ENCODE measurements at regions not wholly inside any gene's neighbourhood (a gene's known extent, or its start where the extent isn't known, plus 50 kb on each side); places are given as distances from the start of the nearest gene placed in this dataset.

DNA sequence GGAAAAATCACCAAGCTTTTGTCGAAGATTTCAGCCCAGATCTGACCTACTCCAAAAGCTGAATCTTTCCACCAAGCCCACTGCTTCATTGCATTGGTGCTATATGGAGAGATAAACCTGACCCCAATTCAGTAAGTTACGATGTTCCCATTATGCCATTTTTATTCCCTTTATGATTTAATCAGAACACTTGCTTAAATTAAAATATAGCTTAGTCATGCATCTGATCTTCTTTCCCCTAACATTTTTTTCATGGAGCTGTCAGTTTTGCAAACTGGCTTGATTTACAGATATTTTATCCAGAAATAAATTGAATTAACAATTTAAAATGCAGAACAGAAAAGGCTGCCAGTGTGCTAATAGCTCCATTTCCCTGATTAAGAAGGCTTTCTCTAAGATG, 503.5 kb upstream of the C1orf87 start:
- ChIA-PET CTCF (interaction anchor here (1.9 kb wide), 1 partner anchor 188 kb away, joined by 4 read pairs; no protein-coding TSS in a partner anchor), POLR2A (interaction anchor here (0.6 kb wide), 1 partner anchor 272 kb away, joined by 5 read pairs; no protein-coding TSS in a partner anchor)
- Mint-ChIP-seq H3K27ac (no peak overlapping the region), H3K4me1 (peaks cover 22% of the 10 kb centered on the region), H3K4me3 (no peak overlapping the region), H3K27me3 (ENCODE audit: low read depth) (no peaks in the 10 kb centered on the region), H3K9me3 (peaks cover 5% of the 10 kb centered on the region; the same call in 1 of the 2 replicates), H3K36me3 (no peaks in the 10 kb centered on the region)
- no peak for DNase-seq (ENCODE audit: low spot score)
- TF ChIP-seq, protein P1, sequence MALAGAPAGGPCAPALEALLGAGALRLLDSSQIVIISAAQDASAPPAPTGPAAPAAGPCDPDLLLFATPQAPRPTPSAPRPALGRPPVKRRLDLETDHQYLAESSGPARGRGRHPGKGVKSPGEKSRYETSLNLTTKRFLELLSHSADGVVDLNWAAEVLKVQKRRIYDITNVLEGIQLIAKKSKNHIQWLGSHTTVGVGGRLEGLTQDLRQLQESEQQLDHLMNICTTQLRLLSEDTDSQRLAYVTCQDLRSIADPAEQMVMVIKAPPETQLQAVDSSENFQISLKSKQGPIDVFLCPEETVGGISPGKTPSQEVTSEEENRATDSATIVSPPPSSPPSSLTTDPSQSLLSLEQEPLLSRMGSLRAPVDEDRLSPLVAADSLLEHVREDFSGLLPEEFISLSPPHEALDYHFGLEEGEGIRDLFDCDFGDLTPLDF (CRISPR knock-in tag; IDR thresholded peaks at IDR 0.05) = no peak
- TF ChIP-seq ATF1 (CRISPR knock-in tag; IDR thresholded peaks at IDR 0.05) (no peak), NR2C2 (CRISPR knock-in tag; IDR thresholded peaks at IDR 0.05) (no peak), ZNF138 (CRISPR knock-in tag; conservative IDR thresholded peaks at IDR 0.05) (no peak), FOXK1 (CRISPR knock-in tag; IDR thresholded peaks at IDR 0.05) (no peak), MYBL2 (CRISPR knock-in tag; IDR thresholded peaks at IDR 0.05) (no peak), NFE2L1 (CRISPR knock-in tag; IDR thresholded peaks at IDR 0.05) (no peak), MXD4 (CRISPR knock-in tag; IDR thresholded peaks at IDR 0.05; ENCODE audit: borderline replicate concordance) (no peak), TCF7 (CRISPR knock-in tag; IDR thresholded peaks at IDR 0.05; ENCODE audit: low read depth) (no peak), ZNF263 (CRISPR knock-in tag; IDR thresholded peaks at IDR 0.05; ENCODE audit: low read depth) (no peak), TEAD1 (CRISPR knock-in tag; IDR thresholded peaks at IDR 0.05) (no peak)
- TF ChIP-seq, protein P2, sequence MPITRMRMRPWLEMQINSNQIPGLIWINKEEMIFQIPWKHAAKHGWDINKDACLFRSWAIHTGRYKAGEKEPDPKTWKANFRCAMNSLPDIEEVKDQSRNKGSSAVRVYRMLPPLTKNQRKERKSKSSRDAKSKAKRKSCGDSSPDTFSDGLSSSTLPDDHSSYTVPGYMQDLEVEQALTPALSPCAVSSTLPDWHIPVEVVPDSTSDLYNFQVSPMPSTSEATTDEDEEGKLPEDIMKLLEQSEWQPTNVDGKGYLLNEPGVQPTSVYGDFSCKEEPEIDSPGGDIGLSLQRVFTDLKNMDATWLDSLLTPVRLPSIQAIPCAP (CRISPR knock-in tag; IDR thresholded peaks at IDR 0.05) = no peak
- TF ChIP-seq, protein P3, sequence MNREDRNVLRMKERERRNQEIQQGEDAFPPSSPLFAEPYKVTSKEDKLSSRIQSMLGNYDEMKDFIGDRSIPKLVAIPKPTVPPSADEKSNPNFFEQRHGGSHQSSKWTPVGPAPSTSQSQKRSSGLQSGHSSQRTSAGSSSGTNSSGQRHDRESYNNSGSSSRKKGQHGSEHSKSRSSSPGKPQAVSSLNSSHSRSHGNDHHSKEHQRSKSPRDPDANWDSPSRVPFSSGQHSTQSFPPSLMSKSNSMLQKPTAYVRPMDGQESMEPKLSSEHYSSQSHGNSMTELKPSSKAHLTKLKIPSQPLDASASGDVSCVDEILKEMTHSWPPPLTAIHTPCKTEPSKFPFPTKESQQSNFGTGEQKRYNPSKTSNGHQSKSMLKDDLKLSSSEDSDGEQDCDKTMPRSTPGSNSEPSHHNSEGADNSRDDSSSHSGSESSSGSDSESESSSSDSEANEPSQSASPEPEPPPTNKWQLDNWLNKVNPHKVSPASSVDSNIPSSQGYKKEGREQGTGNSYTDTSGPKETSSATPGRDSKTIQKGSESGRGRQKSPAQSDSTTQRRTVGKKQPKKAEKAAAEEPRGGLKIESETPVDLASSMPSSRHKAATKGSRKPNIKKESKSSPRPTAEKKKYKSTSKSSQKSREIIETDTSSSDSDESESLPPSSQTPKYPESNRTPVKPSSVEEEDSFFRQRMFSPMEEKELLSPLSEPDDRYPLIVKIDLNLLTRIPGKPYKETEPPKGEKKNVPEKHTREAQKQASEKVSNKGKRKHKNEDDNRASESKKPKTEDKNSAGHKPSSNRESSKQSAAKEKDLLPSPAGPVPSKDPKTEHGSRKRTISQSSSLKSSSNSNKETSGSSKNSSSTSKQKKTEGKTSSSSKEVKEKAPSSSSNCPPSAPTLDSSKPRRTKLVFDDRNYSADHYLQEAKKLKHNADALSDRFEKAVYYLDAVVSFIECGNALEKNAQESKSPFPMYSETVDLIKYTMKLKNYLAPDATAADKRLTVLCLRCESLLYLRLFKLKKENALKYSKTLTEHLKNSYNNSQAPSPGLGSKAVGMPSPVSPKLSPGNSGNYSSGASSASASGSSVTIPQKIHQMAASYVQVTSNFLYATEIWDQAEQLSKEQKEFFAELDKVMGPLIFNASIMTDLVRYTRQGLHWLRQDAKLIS (CRISPR knock-in tag; IDR thresholded peaks at IDR 0.05; ENCODE audit: borderline replicate concordance) = no peak
- TF ChIP-seq, protein P4, sequence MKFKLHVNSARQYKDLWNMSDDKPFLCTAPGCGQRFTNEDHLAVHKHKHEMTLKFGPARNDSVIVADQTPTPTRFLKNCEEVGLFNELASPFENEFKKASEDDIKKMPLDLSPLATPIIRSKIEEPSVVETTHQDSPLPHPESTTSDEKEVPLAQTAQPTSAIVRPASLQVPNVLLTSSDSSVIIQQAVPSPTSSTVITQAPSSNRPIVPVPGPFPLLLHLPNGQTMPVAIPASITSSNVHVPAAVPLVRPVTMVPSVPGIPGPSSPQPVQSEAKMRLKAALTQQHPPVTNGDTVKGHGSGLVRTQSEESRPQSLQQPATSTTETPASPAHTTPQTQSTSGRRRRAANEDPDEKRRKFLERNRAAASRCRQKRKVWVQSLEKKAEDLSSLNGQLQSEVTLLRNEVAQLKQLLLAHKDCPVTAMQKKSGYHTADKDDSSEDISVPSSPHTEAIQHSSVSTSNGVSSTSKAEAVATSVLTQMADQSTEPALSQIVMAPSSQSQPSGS (CRISPR knock-in tag; IDR thresholded peaks at IDR 0.05; ENCODE audit: borderline replicate concordance, low read depth) = no peak
- TF ChIP-seq, protein P5, sequence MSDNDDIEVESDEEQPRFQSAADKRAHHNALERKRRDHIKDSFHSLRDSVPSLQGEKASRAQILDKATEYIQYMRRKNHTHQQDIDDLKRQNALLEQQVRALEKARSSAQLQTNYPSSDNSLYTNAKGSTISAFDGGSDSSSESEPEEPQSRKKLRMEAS (CRISPR knock-in tag; IDR thresholded peaks at IDR 0.05) = no peak
- TF ChIP-seq, protein P6, sequence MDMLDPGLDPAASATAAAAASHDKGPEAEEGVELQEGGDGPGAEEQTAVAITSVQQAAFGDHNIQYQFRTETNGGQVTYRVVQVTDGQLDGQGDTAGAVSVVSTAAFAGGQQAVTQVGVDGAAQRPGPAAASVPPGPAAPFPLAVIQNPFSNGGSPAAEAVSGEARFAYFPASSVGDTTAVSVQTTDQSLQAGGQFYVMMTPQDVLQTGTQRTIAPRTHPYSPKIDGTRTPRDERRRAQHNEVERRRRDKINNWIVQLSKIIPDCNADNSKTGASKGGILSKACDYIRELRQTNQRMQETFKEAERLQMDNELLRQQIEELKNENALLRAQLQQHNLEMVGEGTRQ (CRISPR knock-in tag; IDR thresholded peaks at IDR 0.05) = no peak
- TF ChIP-seq, protein P7, sequence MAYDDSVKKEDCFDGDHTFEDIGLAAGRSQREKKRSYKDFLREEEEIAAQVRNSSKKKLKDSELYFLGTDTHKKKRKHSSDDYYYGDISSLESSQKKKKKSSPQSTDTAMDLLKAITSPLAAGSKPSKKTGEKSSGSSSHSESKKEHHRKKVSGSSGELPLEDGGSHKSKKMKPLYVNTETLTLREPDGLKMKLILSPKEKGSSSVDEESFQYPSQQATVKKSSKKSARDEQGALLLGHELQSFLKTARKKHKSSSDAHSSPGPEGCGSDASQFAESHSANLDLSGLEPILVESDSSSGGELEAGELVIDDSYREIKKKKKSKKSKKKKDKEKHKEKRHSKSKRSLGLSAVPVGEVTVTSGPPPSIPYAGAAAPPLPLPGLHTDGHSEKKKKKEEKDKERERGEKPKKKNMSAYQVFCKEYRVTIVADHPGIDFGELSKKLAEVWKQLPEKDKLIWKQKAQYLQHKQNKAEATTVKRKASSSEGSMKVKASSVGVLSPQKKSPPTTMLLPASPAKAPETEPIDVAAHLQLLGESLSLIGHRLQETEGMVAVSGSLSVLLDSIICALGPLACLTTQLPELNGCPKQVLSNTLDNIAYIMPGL (CRISPR knock-in tag; IDR thresholded peaks at IDR 0.05) = no peak
- ATAC-seq = no peak
